ENCODE measurements at regions not wholly inside any gene's neighbourhood (a gene's known extent, or its start where the extent isn't known, plus 50 kb on each side); places are given as distances from the start of the nearest gene placed in this dataset.

DNA sequence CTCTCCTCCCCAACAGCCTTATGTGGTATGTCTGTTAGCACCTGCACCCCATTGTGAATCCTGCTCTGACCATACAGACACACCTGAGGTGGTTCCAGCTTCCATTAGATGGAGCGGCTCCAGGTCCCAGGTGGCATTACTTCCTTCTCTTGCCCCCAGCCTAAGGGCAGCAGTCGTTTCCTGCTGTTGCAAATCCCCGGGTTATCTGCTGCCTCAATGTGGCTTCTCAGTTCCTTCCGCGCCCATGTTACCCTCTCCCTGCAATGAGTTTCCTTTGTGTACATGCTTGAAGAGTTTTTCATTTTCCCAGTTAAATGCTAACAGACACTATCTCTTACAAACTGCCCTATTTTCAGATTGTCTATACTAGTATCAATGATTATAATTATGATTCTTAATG, 62.8 kb upstream of the PRKCQ start:
- Mint-ChIP-seq H3K9me3 (peaks cover 2% of the 10 kb centered on the region), H3K27ac (peak overlapping the region; percentile 71), H3K4me1 (peaks cover 48% of the 10 kb centered on the region), H3K27me3 (no peaks in the 10 kb centered on the region), H3K4me3 (peak overlapping the region; percentile 36), H3K36me3 (ENCODE audit: low read depth) (peaks cover 3% of the 10 kb centered on the region)
- ChIA-PET POLR2A (interaction anchor here (1.0 to 3.0 kb wide), 9 partner anchors 24 to 225 kb away, joined by 3 to 38 read pairs (median 9); partner anchors contain the start of gene PRKCQ), CTCF (interaction anchor here (0.7 to 1.5 kb wide), 4 partner anchors 35 to 62 kb away, joined by 3 to 8 read pairs (median 4); no protein-coding TSS in a partner anchor)
- peak; percentile 27 for DNase-seq

DNA sequence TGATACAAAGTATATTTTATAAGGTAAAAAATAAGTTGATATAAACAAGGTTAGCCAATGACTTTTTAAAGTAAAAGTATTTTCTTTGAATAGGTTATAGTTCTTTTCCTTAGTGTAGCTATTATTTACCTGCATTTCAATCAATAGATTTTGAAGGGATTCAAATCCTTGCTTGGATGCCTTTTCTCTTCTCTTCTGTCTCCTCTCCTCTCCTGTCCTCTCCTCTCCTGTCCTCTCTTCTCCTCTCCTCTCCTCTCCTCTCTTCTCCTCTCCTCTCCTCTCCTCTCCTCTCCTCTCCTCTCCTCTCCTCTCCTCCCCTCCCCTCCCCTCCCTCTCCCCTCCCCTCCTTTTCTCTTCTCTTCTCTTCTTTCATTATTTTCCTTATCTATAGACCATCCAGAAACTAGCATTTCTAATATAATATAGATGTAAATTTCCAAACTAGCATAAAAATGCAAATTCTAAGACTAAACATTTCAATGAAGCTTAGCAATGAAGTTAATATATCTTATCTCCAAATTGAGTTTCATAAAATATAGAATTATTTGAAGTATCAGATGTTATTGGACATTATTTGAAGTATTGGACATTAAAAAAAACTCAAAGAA, 60.5 kb upstream of the PRKCQ start:
- no peak overlapping the region for H3K4me3 Mint-ChIP-seq
- H3K36me3 Mint-ChIP-seq (ENCODE audit: low read depth), result peaks cover 3% of the 10 kb centered on the region
- H3K4me1 Mint-ChIP-seq, result peaks cover 56% of the 10 kb centered on the region
- ChIA-PET CTCF (interaction anchor here (1.2 kb wide), 1 partner anchor 27 kb away, joined by 3 read pairs; no protein-coding TSS in a partner anchor), POLR2A (interaction anchor here (1.1 kb wide), 1 partner anchor 60 kb away, joined by 3 read pairs; the partner anchor contains the start of gene PRKCQ)
- no peak for DNase-seq
- no peak overlapping the region for H3K27ac Mint-ChIP-seq
- H3K9me3 Mint-ChIP-seq, result peaks cover 2% of the 10 kb centered on the region
- no peaks in the 10 kb centered on the region for H3K27me3 Mint-ChIP-seq

DNA sequence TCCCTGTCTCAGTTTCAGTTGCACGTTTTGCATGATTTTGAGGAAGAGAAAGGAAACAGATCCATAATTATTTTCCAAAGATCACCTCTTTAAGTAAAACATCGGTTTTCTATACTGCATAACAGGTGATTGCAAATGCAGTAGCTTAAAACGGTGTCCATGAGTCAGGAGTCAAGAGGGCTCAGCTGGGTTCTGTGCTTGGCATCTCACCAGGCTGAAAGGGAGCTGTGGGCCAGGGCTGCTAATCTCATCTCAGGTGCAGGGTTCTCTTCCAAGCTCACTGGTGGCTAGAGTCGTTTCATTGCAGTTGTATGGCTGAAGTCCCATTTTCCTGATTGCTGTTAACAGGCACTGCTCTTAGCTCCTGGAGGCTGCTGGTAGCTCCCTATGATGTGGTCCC, 57.0 kb upstream of the PRKCQ start:
- H3K4me1 Mint-ChIP-seq, result peaks cover 33% of the 10 kb centered on the region
- no peak for DNase-seq
- H3K9me3 Mint-ChIP-seq, result peaks cover under 1% of the 10 kb centered on the region
- H3K36me3 Mint-ChIP-seq (ENCODE audit: low read depth), result peaks cover 2% of the 10 kb centered on the region
- POLR2A ChIA-PET, result interaction anchor here (1.2 kb wide), 1 partner anchor 18 kb away, joined by 4 read pairs; no protein-coding TSS in a partner anchor
- no peak overlapping the region for H3K4me3 Mint-ChIP-seq
- H3K27ac Mint-ChIP-seq, result no peak overlapping the region
- CTCF ChIA-PET, result interaction anchor here (1.6 to 2.2 kb wide), 2 partner anchors 11 to 13 kb away, joined by 8 read pairs; no protein-coding TSS in a partner anchor
- H3K27me3 Mint-ChIP-seq, result peaks cover 6% of the 10 kb centered on the region

DNA sequence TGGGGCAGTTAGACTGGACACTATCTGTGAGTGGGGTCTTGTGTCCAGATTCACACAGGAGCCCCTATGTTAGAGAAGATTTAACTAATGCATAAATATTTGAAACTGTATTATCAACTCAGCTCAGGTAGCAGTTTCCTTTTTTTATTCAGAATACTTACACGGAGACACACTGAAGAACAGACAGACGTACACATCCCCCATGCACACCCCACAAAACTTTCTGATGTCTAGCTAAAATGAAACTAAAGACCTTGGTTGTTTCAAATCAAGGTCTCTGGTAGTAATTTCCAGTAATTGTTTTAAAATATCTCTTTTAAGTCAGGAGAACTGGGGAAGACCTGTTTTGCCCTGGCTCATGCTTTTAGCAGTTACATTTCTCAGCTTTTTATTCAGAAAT, 55.7 kb upstream of the PRKCQ start:
- no peak overlapping the region for H3K27ac Mint-ChIP-seq
- DNase-seq, result no peak
- POLR2A ChIA-PET, result no interaction called here
- peaks cover 31% of the 10 kb centered on the region for H3K4me1 Mint-ChIP-seq
- H3K4me3 Mint-ChIP-seq, result no peak overlapping the region
- no peaks in the 10 kb centered on the region for H3K36me3 Mint-ChIP-seq (ENCODE audit: low read depth)
- peaks cover 6% of the 10 kb centered on the region for H3K27me3 Mint-ChIP-seq
- CTCF ChIA-PET, result no interaction called here
- no peaks in the 10 kb centered on the region for H3K9me3 Mint-ChIP-seq
